H9 (cell line): ENCODE measurements at regions not wholly inside any gene's neighbourhood (a gene's known extent, or its start where the extent isn't known, plus 50 kb on each side); places are given as distances from the start of the nearest gene placed in this dataset.
"Not testable (repeated sequence)": the region's sequence is repeated elsewhere in the genome, so short reads cannot be mapped to it uniquely, and the experiment has no call there.

Experiments
- DNase-seq: peaks from one replicate; pipeline ENCODE4 v3.0.0-alpha.2; 2017
- H2AFZ ChIP-seq: one replicate; pipeline ENCODE4 v1.6.1; 2013; ENCODE audit warnings: mild to moderate bottlenecking, low read length, control low read depth, moderate library complexity
- H2AK5ac ChIP-seq: 2 replicates; pipeline ENCODE4 v1.6.1; 2013; ENCODE audit warnings: low read length, control low read depth, mixed read lengths; ENCODE audit not compliant: insufficient read length
- H2BK120ac ChIP-seq: one replicate; pipeline ENCODE4 v1.6.1; 2013; ENCODE audit warnings: low read depth, mild to moderate bottlenecking, low read length, control low read depth, inconsistent platforms; ENCODE audit not compliant: poor library complexity, severe bottlenecking
- H2BK12ac ChIP-seq: 2 replicates; pipeline ENCODE4 v1.6.1; 2013; ENCODE audit warnings: low read length, control low read depth, mixed read lengths, low read depth; ENCODE audit not compliant: insufficient read length
- H2BK15ac ChIP-seq: 2 replicates; pipeline ENCODE4 v1.6.1; 2013; ENCODE audit warnings: low read depth, low read length, control low read depth
- H2BK20ac ChIP-seq: one replicate; pipeline ENCODE4 v1.6.1; 2013; ENCODE audit warnings: low read depth, mild to moderate bottlenecking, low read length, control low read depth, inconsistent platforms; ENCODE audit not compliant: poor library complexity, severe bottlenecking
- H2BK5ac ChIP-seq: 2 replicates; pipeline ENCODE4 v1.6.1; 2013; ENCODE audit warnings: low read length, control low read depth, mixed read lengths; ENCODE audit not compliant: insufficient read length
- H3K14ac ChIP-seq: 2 replicates; pipeline ENCODE4 v1.6.1; 2013; ENCODE audit warnings: low read length, control low read depth; ENCODE audit not compliant: insufficient read depth
- H3K18ac ChIP-seq: 2 replicates; pipeline ENCODE4 v1.6.1; 2013; ENCODE audit warnings: low read depth, mild to moderate bottlenecking, mixed read lengths, low read length, control low read depth; ENCODE audit not compliant: insufficient read length
- H3K23ac ChIP-seq: 2 replicates; pipeline ENCODE4 v1.6.1; 2013; ENCODE audit warnings: low read length, control low read depth, mixed read lengths, low read depth; ENCODE audit not compliant: insufficient read length
- H3K23me2 ChIP-seq: 2 replicates; pipeline ENCODE4 v1.6.1; 2013; ENCODE audit warnings: low read depth, mild to moderate bottlenecking, mixed read lengths, low read length, control low read depth; ENCODE audit not compliant: insufficient read length, poor library complexity, severe bottlenecking
- H3K27ac ChIP-seq: 2 replicates; pipeline ENCODE4 v1.5.1; 2013; ENCODE audit warnings: low read length, control low read depth, mixed read lengths, low read depth; ENCODE audit not compliant: insufficient read length
- H3K27me3 ChIP-seq: 2 replicates; pipeline ENCODE4 v1.6.1; 2013; ENCODE audit warnings: low read length, control low read depth, inconsistent platforms; ENCODE audit not compliant: insufficient read depth
- H3K4ac ChIP-seq: 2 replicates; pipeline ENCODE4 v1.6.1; 2013; ENCODE audit warnings: low read depth, mild to moderate bottlenecking, control low read depth, inconsistent platforms, low read length, moderate library complexity
- H3K4me1 ChIP-seq: 2 replicates; pipeline ENCODE4 v1.6.1; 2013; ENCODE audit warnings: low read length, control low read depth, inconsistent platforms; ENCODE audit not compliant: insufficient read depth
- H3K4me2 ChIP-seq: 2 replicates; pipeline ENCODE4 v1.6.1; 2013; ENCODE audit warnings: low read length, control low read depth, mixed read lengths; ENCODE audit not compliant: insufficient read length, insufficient read depth
- H3K56ac ChIP-seq: 2 replicates; pipeline ENCODE4 v1.6.1; 2013; ENCODE audit warnings: low read depth, mild to moderate bottlenecking, mixed read lengths, low read length, control low read depth; ENCODE audit not compliant: insufficient read length
- H3K79me1 ChIP-seq: 2 replicates; pipeline ENCODE4 v1.6.1; 2013; ENCODE audit warnings: low read depth, mild to moderate bottlenecking, moderate library complexity, low read length, control low read depth, inconsistent platforms; ENCODE audit not compliant: insufficient read depth, poor library complexity, severe bottlenecking
- H3K79me2 ChIP-seq: 2 replicates; pipeline ENCODE4 v1.6.1; 2013; ENCODE audit warnings: low read length, control low read depth, inconsistent platforms; ENCODE audit not compliant: insufficient read depth
- H3K9ac ChIP-seq: 2 replicates; pipeline ENCODE4 v1.6.1; 2013; ENCODE audit warnings: low read length, control low read depth, mixed read lengths; ENCODE audit not compliant: insufficient read length; ENCODE audit errors: extremely low read depth
- H3K9me3 ChIP-seq: one replicate; pipeline ENCODE4 v1.6.1; 2013; ENCODE audit warnings: low read depth, low read length, inconsistent platforms; ENCODE audit not compliant: control insufficient read depth
- H3T11ph ChIP-seq: one replicate; pipeline ENCODE4 v1.6.1; 2013; ENCODE audit warnings: mild to moderate bottlenecking, low read length, control low read depth, inconsistent platforms
- H4K20me1 ChIP-seq: one replicate; pipeline ENCODE4 v1.6.1; 2013; ENCODE audit not compliant: control insufficient read depth, insufficient read length, insufficient read depth
- H4K5ac ChIP-seq: 2 replicates; pipeline ENCODE4 v1.6.1; 2013; ENCODE audit warnings: low read depth, mild to moderate bottlenecking, mixed read lengths, low read length, control low read depth; ENCODE audit not compliant: insufficient read length
- H4K8ac ChIP-seq: replicated peaks from 2 replicates; pipeline ENCODE4 v1.6.1; 2013; ENCODE audit warnings: low read length, control low read depth, mixed read lengths, low read depth; ENCODE audit not compliant: insufficient read length
- H4K91ac ChIP-seq: 2 replicates; pipeline ENCODE4 v1.6.1; 2013; ENCODE audit warnings: low read depth, mild to moderate bottlenecking, moderate library complexity, mixed read lengths, low read length, control low read depth; ENCODE audit not compliant: insufficient read length
- H3K27ac Mint-ChIP-seq, 3 experiments: 2 replicates in 2 of 3; 3 replicates in 1 of 3; pipeline ENCODE4 v1.8.0; 2020 to 2021; ENCODE audit warnings: mixed read lengths in 3 of 3, mild to moderate bottlenecking in 1 of 3, moderate library complexity in 1 of 3
- H3K27me3 Mint-ChIP-seq: 2 replicates; pipeline ENCODE4 v1.8.0; 2021; ENCODE audit warnings: low read depth, mild to moderate bottlenecking, moderate library complexity, mixed read lengths
- H3K36me3 Mint-ChIP-seq, 3 experiments: 2 replicates in 2 of 3; 3 replicates in 1 of 3; pipeline ENCODE4 v1.8.0; 2020 to 2021; ENCODE audit warnings: low read depth in 3 of 3, mixed read lengths in 3 of 3; ENCODE audit not compliant: insufficient read depth in 1 of 3
- H3K4me1 Mint-ChIP-seq, 2 experiments: 2 replicates each; pipeline ENCODE4 v1.8.0; 2020; ENCODE audit warnings: mixed read lengths in 2 of 2
- H3K4me3 Mint-ChIP-seq, 2 experiments: 2 replicates in 1 of 2; 3 replicates in 1 of 2; pipeline ENCODE4 v1.8.0; 2020 to 2021; ENCODE audit warnings: mild to moderate bottlenecking in 2 of 2, mixed read lengths in 2 of 2, moderate library complexity in 1 of 2
- H3K9me3 Mint-ChIP-seq, 2 experiments: 2 replicates in 1 of 2; 3 replicates in 1 of 2; pipeline ENCODE4 v1.8.0; 2020; ENCODE audit warnings: mild to moderate bottlenecking in 2 of 2, mixed read lengths in 2 of 2, moderate library complexity in 1 of 2
- WGBS: extraction: QIAGEN DNeasy Blood & Tissue Kit; methylation state at CpG from one replicate; pipeline ENCODE4 v1.1.7; 2013; ENCODE audit warnings: missing lambda C conversion rate, low lambda C conversion rate, mixed read lengths; ENCODE audit not compliant: insufficient read length; ENCODE audit errors: extremely low coverage; 5-methylcytosine and 5-hydroxymethylcytosine counted together

DNA sequence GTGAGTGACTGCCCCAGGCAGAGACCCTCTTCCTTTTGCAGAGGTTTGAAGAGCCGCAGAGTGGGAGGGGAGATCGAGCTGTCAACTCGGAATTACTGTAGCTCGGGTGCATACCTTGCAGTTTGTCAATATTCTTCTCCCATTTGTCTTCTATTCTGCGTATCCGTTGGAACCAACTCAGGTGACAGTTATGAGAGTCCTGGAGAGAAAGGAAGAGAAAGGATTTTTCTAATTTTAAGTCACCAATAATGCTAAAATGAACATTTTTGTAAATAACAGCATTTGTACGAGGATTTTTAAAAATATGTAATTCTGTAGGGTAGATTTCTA is 1393.4 kb downstream of the CDH12 start:
- H2BK12ac ChIP-seq, H4K91ac ChIP-seq, H3K27ac Mint-ChIP-seq, DNase-seq, H3K27ac ChIP-seq, H3K27me3 ChIP-seq, H4K5ac ChIP-seq, H3K79me2 ChIP-seq, H3K36me3 Mint-ChIP-seq, H3K9me3 ChIP-seq, H3K9me3 Mint-ChIP-seq, H3K4me2 ChIP-seq, H2AK5ac ChIP-seq, H4K8ac ChIP-seq, H2BK120ac ChIP-seq, H2BK15ac ChIP-seq, H3K4ac ChIP-seq, H2BK5ac ChIP-seq, H3T11ph ChIP-seq, H3K4me1 ChIP-seq, H3K27me3 Mint-ChIP-seq, H3K4me1 Mint-ChIP-seq, H3K18ac ChIP-seq, H4K20me1 ChIP-seq, H3K23ac ChIP-seq, H3K14ac ChIP-seq, H2BK20ac ChIP-seq, H3K9ac ChIP-seq, H3K56ac ChIP-seq, H2AFZ ChIP-seq, H3K23me2 ChIP-seq, H3K79me1 ChIP-seq: not testable (repeated sequence)
- H3K4me3 Mint-ChIP-seq: peak overlapping the region; percentile 88 to 92
- no CpG with 5 or more reads among the region's 7 CpGs for WGBS
